ENCODE measurements at regions not wholly inside any gene's neighbourhood (a gene's known extent, or its start where the extent isn't known, plus 50 kb on each side); places are given as distances from the start of the nearest gene placed in this dataset.

DNA sequence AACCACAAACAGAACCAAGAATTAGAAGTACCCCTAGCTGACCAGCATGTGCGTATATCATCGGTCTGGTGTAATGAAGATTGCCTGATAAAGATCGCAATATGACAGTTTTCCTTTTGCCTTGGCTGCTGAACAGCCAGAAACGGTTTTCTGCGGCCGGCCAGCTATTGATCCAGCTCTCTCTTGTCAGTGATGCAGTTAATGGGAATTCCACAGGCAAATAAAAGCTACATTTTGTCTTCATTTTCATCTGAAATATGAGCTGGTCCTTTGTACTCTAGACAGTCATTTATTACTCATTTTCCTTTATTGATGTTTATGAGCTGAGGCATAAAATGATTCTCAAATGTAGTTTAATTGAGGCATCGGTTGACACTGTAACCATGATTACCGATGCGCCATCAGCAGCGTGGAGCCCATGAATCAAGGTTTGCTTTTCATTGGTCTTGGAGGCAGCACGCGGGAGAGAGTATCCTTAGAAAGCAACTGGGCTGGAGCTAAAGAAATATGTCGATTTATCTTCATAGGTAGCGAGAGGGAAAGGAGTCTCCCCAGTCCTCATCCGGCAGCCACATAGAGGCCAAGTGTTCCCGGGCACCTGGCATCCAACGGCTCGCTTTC lies 535.2 kb downstream of the GALR1 start:
- H3K27me3 ChIP-seq (ENCODE audit: control insufficient read depth, insufficient read depth, low read length), result no peaks in the 10 kb centered on the region
- TF ChIP-seq CTCF (IDR thresholded peaks at IDR 0.05; ENCODE audit: insufficient read depth, low read length, poor library complexity, severe bottlenecking), result no peak

GRCh38 chr18:77785415-77785975 lies 535.8 kb downstream of the GALR1 start:
- DNase-seq (ENCODE audit: low read depth), result no peak
- no peak for TF ChIP-seq CTCF (IDR thresholded peaks at IDR 0.05; ENCODE audit: insufficient read depth, low read length, poor library complexity, severe bottlenecking)
- H3K4me3 ChIP-seq (ENCODE audit: low read depth, low read length), result no peak overlapping the region
- no peaks in the 10 kb centered on the region for H3K27me3 ChIP-seq (ENCODE audit: control insufficient read depth, insufficient read depth, low read length)
- no peaks in the 10 kb centered on the region for H3K36me3 ChIP-seq (ENCODE audit: control insufficient read depth, insufficient read depth, low read length)

More for the DNA sequence above, 535.2 kb downstream of the GALR1 start:
- no peak overlapping the region for H3K4me3 ChIP-seq (ENCODE audit: low read depth, low read length)
- no peaks in the 10 kb centered on the region for H3K36me3 ChIP-seq (ENCODE audit: control insufficient read depth, insufficient read depth, low read length)
- no peak for DNase-seq (ENCODE audit: low read depth)

DNA sequence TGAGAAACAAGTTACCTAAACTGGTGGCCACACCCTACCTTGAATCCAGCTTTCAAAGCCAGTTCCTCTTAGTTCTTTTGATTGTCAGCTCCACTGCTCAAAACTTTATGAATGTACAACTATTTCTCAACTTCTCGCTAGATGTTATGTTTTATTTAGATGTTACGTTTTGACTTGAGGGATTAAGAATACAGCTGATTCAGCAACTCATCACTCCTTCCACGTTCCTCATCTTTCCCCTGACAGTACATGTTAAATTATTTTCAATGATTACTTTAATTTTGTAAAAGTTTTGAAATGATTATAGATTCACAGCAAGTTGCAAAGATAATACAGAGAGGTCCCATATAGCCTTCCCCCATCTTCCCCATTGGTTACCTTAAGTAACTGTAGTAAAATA lies 553.4 kb downstream of the GALR1 start:
- no peaks in the 10 kb centered on the region for H3K27me3 ChIP-seq (ENCODE audit: control insufficient read depth, insufficient read depth, low read length)
- no peak for TF ChIP-seq CTCF (IDR thresholded peaks at IDR 0.05; ENCODE audit: insufficient read depth, low read length, poor library complexity, severe bottlenecking)
- H3K36me3 ChIP-seq (ENCODE audit: control insufficient read depth, insufficient read depth, low read length), result no peaks in the 10 kb centered on the region
- no peak for DNase-seq (ENCODE audit: low read depth)
- no peak overlapping the region for H3K4me3 ChIP-seq (ENCODE audit: low read depth, low read length)

- DNase-seq (ENCODE audit: low read depth), result no peak
- no peak for TF ChIP-seq CTCF (IDR thresholded peaks at IDR 0.05; ENCODE audit: insufficient read depth, low read length, poor library complexity, severe bottlenecking)
- Histone ChIP-seq H3K4me3 (ENCODE audit: low read depth, low read length) (no peak overlapping the region), H3K27me3 (ENCODE audit: control insufficient read depth, insufficient read depth, low read length) (no peaks in the 10 kb centered on the region), H3K36me3 (ENCODE audit: control insufficient read depth, insufficient read depth, low read length) (no peaks in the 10 kb centered on the region)
Measured at GRCh38 chr18:77804382-77804781, 554.7 kb downstream of the GALR1 start.

- no peak overlapping the region for H3K4me3 ChIP-seq (ENCODE audit: low read depth, low read length)
- no peaks in the 10 kb centered on the region for H3K27me3 ChIP-seq (ENCODE audit: control insufficient read depth, insufficient read depth, low read length)
- no peak for DNase-seq (ENCODE audit: low read depth)
- TF ChIP-seq CTCF (IDR thresholded peaks at IDR 0.05; ENCODE audit: insufficient read depth, low read length, poor library complexity, severe bottlenecking), result no peak
- no peaks in the 10 kb centered on the region for H3K36me3 ChIP-seq (ENCODE audit: control insufficient read depth, insufficient read depth, low read length)
Measured at GRCh38 chr18:77807650-77808049, 558.0 kb downstream of the GALR1 start.

GRCh38 chr18:77811503-77811902 lies 561.9 kb downstream of the GALR1 start:
- Histone ChIP-seq H3K36me3 (ENCODE audit: control insufficient read depth, insufficient read depth, low read length) (no peaks in the 10 kb centered on the region), H3K4me3 (ENCODE audit: low read depth, low read length) (no peak overlapping the region), H3K27me3 (ENCODE audit: control insufficient read depth, insufficient read depth, low read length) (no peaks in the 10 kb centered on the region)
- DNase-seq (ENCODE audit: low read depth), result no peak
- TF ChIP-seq CTCF (IDR thresholded peaks at IDR 0.05; ENCODE audit: insufficient read depth, low read length, poor library complexity, severe bottlenecking), result no peak
